ENCODE measurements at regions not wholly inside any gene's neighbourhood (a gene's known extent, or its start where the extent isn't known, plus 50 kb on each side); places are given as distances from the start of the nearest gene placed in this dataset.

DNA sequence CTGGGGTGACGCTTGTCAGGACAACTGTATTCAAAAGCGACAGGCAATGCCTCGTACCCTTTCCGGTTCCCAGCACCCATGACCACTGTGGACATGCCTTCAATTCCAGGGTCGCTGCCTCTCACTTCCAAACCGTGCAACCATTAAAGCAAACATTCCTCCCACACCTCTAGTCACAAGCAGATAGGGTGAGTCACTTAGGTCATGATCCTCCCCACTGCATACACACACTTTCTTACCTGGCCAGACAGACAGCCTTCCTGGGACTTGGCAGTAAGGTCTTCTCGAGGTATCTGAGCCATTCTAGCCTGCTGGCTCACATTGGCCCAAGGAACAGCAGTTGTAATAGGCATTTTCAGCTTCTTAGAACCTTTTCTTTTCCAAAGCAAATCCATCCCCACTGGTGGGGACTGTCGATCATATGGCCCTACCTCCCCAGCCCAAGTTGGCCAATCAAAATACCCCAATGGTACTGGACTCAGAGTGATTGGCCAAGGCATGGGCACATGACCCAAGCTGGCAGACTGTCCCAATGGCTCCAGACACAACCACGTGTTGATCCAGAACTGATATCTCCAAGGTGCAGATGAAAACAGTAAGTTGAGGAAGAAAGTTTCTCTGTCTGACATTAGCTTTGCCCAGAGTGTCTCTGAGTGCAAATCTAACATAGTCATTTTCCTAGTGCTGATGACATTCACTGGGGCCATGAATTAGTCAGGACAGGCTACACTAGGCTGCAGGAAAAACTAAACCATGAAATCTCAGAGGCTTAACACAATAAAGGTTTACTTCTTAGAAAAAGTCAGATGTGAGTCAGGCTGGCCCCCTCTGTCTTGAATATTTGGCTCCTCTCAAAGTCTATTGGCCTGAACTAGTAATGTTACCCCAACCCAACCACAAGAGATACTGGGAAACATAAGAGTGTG is 113.8 kb downstream of the RRAGC start (continued):
- no peak for TF ChIP-seq ZNF146 (CRISPR knock-in tag; IDR thresholded peaks at IDR 0.05; ENCODE audit: unreplicated experiment)
- no peak for TF ChIP-seq HDAC3 (IDR thresholded peaks at IDR 0.05; ENCODE audit: borderline replicate concordance, partially characterized antibody)
- TF ChIP-seq BCLAF1 (IDR thresholded peaks at IDR 0.05; ENCODE audit: borderline replicate concordance in 1 of 2, control insufficient read depth in 1 of 2, low read depth in 2 of 2, low read length in 1 of 2): no peak
- TF ChIP-seq ZFP1 (CRISPR knock-in tag; IDR thresholded peaks at IDR 0.05): no peak
- TF ChIP-seq MTA3 (IDR thresholded peaks at IDR 0.05; ENCODE audit: borderline replicate concordance): no peak
- TF ChIP-seq RAD51 (IDR thresholded peaks at IDR 0.05; ENCODE audit: borderline replicate concordance, low read depth): peak; percentile 89
- no peak for TF ChIP-seq TAF7 (tag; IDR thresholded peaks at IDR 0.05)
- no peak for TF ChIP-seq CBX2 (IDR thresholded peaks at IDR 0.05; ENCODE audit: insufficient read depth, low read length, poor library complexity, severe bottlenecking)
- TF ChIP-seq HIVEP1 (CRISPR knock-in tag; IDR thresholded peaks at IDR 0.05): no peak
- no peak for TF ChIP-seq NFXL1 (CRISPR knock-in tag; IDR thresholded peaks at IDR 0.05)
- TF ChIP-seq, protein P1, sequence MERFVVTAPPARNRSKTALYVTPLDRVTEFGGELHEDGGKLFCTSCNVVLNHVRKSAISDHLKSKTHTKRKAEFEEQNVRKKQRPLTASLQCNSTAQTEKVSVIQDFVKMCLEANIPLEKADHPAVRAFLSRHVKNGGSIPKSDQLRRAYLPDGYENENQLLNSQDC (CRISPR knock-in tag; IDR thresholded peaks at IDR 0.05): no peak
- no peak for TF ChIP-seq U2AF2 (optimal IDR thresholded peaks at IDR 0.05; ENCODE audit: low read depth, low read length)
- no peak for TF ChIP-seq GABPB2 (CRISPR knock-in tag; conservative IDR thresholded peaks at IDR 0.05)
- no peak for TF ChIP-seq SMARCB1 (IDR thresholded peaks at IDR 0.05; ENCODE audit: insufficient read length, low read depth)
- peak; percentile 70 for TF ChIP-seq PKNOX1 (IDR thresholded peaks at IDR 0.05)
- TF ChIP-seq CAMTA2 (CRISPR knock-in tag; conservative IDR thresholded peaks at IDR 0.05): no peak
- TF ChIP-seq ATF2 (CRISPR knock-in tag; IDR thresholded peaks at IDR 0.05): no peak
- TF ChIP-seq, protein P2, sequence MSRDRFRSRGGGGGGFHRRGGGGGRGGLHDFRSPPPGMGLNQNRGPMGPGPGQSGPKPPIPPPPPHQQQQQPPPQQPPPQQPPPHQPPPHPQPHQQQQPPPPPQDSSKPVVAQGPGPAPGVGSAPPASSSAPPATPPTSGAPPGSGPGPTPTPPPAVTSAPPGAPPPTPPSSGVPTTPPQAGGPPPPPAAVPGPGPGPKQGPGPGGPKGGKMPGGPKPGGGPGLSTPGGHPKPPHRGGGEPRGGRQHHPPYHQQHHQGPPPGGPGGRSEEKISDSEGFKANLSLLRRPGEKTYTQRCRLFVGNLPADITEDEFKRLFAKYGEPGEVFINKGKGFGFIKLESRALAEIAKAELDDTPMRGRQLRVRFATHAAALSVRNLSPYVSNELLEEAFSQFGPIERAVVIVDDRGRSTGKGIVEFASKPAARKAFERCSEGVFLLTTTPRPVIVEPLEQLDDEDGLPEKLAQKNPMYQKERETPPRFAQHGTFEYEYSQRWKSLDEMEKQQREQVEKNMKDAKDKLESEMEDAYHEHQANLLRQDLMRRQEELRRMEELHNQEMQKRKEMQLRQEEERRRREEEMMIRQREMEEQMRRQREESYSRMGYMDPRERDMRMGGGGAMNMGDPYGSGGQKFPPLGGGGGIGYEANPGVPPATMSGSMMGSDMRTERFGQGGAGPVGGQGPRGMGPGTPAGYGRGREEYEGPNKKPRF (IDR thresholded peaks at IDR 0.05; ENCODE audit: low read depth, low read length): no peak

Measured in K562 (cell line).